ENCODE measurements at regions not wholly inside any gene's neighbourhood (a gene's known extent, or its start where the extent isn't known, plus 50 kb on each side); places are given as distances from the start of the nearest gene placed in this dataset.
A peak's percentile ranks its signal among the peaks of the same experiment; 100 is the strongest.

DNA sequence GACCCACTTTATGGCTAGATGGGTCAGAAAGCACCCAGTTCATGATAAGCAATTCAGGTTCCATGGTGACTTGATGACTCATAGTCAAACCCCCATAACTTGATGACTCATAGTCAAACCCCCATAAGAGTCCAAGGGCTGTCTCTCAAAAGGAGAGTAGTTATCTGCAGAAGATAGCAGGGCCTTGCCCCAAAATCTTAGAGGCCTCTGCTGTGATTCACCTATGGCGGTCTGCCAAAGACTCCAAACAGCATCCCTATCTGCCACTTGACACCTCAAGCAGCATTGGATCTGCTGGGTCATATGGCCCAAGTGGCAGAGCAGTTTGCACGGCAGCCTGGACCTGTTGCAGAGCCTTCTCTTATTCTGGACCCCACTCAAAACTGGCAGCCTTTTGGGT is 395.2 kb upstream of the KIF2A start:
- DNase-seq (ENCODE audit: low spot score), result no peak

DNA sequence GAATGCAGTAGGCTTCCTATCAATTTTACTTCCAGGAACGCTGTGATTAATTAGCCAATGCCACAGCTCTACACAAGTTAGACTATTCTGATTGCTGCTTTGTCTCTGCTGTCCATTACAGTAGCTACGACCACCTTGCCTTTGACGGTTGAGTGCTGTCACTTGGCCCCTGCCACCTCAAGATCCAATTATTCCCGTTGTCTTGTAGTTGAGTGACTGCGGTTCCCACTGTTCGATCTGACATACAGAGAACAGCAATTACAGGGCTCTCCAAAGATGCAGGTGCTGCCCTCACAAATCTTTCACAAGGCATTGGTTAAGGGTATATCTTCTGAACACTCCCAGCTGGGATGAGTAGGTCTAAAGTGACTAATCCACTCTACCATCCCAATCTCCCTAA is 393.4 kb upstream of the KIF2A start:
- DNase-seq (ENCODE audit: low spot score), result no peak

DNA sequence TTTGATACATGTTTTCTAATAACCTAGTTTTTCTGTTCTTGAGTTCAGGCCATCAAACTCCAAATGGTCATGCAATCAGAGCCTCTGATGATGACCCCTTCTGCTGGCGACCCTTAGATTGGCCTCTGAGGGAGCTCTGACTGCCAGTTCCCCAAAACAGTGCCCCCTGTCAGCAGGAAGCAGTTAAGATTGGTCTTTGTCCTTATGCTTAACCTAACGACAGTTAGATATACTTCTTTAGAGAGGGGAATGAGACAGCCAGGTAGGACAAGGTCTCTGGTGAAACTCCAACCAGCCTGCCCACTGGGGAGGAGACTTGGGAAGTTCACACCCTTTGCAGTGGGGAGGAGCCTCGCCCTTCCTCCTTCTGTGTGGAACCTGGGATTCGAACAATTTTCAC is 390.4 kb upstream of the KIF2A start:
- DNase-seq (ENCODE audit: low spot score), result no peak

DNA sequence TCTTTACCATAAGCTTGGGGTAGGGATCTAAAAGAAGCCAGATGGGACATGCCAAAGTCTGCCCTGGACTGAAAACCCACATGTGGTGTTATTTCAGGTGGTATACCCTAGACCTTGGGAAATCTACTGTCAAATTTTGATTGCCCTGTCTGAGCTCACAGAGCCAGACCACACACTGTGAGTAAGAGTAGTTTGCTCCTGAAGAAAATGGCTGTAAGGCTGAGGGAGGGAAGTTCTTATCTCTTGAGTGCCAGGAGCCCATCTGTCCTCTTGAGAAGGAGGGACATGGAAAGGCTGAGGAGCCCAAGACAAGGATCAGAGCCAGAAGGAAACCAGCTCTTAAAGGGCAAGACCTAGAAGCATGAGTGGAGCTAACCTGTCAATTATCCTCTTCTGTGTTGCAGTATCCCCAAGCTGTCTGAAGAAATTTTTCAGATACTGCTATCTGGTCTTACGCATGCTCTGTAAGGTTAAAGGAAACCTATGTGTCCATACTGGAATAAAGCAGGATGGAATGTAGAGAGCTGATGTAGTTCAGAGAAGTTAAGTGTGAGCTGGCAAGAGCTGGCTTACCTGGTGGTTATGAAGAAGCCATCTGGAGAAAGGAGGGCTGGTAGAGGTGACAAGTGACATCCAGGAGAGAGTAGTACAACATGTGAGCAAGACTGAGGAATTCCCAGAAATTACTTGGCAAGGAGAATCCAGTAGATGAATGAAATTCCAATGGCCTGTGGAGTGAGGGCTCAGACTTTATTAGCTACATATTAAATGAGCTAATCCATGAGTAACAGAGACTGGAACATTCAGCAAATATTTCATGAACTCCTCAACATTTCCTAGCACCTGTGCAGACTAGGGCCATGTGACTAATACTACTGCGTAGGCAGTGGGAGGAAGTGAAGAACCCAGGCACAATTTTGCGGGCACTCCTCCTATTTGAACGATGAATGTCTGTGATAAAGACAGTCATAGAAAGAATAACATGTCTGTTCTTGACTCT is 389.1 kb upstream of the KIF2A start:
- DNase-seq (ENCODE audit: low spot score), result no peak

DNA sequence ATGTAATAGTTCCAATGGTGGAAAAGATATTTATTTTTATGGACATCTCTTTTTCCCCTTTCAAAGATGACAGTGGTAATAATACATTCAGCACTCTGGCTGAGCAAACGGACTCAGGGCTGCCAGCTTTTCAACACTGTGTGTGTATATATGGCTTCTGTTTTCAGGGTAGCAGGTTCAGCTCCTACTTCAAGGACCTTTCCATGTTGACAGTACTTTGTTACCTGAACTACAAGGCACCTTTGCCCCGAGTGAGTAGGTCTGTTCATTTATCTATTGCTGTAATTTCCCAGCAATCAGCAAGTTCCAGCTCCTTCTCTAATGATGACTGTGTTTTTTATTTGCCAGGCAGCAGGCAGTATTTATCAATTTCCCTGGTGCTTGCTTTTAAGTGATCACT is 387.4 kb upstream of the KIF2A start:
- DNase-seq (ENCODE audit: low spot score), result no peak

DNA sequence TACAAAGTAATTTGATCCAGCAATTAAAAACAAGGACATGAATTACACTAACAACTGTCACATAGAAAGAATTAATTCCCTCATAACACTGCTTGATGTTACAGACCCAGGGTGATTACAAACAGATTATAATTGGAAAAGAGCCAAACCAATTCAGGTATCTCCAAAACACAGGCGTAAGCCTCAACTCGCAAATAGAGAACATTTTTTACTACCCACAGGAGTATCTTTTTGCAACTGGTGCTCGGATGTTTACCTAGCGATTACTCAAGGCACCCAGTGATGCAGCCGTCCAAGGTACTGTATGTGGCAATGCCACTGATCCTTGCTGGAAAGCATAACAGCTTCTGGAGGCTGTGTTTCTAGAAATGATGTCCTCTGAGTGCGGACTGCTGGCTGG is 386.1 kb upstream of the KIF2A start:
- no peak for DNase-seq (ENCODE audit: low spot score)

GRCh38 chr5:61924251-61924650 is 381.8 kb upstream of the KIF2A start:
- DNase-seq (ENCODE audit: low spot score), result no peak

GRCh38 chr5:61926911-61927310 is 379.1 kb upstream of the KIF2A start:
- no peak for DNase-seq (ENCODE audit: low spot score)

GRCh38 chr5:61931236-61931635 is 374.8 kb upstream of the KIF2A start:
- DNase-seq (ENCODE audit: low spot score), result no peak

DNA sequence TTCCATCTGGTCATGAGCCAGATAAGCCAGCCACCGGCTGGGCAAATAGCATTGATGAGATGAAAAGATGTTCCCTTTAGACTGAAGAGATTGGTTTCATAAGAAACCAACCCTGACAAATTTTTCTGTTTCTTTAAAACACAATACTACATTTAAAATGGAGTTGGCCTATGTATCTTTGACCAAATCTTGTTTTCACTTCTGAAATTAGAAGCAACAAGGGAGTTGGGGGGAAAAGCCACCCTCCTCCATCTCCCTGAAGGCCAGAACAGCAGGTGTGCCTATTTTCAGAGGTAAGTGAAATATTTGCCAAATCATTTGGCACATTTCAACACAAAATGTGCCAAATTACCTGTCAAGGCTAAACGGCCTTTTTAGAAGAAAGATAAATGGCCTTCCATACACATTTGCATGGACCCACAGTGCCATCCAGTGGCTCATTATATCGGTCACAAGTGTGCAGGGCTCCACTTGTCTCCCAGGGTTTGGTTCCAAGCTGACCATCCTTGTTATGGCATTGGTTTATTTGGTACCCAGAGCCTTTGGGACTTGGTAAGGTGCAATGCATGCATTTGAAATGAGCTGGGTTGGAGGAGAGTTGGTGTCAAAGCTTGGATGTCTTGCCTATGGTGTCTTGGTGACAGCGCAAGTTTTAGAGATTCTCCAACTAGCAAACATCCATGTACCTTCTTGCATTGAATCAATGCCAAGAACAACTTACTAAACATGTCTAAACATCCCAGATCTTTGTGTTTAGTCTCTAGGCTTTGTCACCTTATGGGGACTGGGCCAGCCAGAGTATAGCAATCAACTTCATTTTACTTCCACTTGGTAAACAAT is 372.0 kb upstream of the KIF2A start:
- DNase-seq (ENCODE audit: low spot score), result peak; percentile 68

- DNase-seq (ENCODE audit: low spot score), result peak; percentile 28
Measured at GRCh38 chr5:61941637-61942036, 364.4 kb upstream of the KIF2A start.

GRCh38 chr5:61942462-61943049 is 363.4 kb upstream of the KIF2A start:
- no peak for DNase-seq (ENCODE audit: low spot score)

DNA sequence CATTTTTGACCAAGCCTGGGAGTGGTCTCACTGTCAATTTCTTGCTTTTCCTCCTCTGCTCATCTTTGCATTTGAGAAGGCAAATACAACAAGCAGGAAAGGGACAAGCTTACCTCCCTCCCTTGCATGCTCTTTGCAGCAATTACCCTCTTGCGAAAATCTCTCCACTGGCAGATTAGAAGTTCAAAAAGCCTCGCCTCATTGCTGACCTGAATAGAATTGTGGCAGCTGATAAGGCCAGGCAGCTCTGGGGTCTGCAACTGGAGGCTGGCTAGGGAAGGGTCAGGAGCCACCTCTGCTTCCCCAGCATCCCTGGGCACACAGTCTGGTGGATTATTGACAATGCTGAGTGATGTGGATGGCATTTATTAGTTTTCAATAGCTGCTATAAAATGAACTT is 362.3 kb upstream of the KIF2A start:
- no peak for DNase-seq (ENCODE audit: low spot score)

- no peak for DNase-seq (ENCODE audit: low spot score)
Measured at GRCh38 chr5:61948151-61948550, 357.9 kb upstream of the KIF2A start.

- peak; percentile 75 for DNase-seq (ENCODE audit: low spot score)
Measured at GRCh38 chr5:61949054-61949678, 356.8 kb upstream of the KIF2A start.

DNA sequence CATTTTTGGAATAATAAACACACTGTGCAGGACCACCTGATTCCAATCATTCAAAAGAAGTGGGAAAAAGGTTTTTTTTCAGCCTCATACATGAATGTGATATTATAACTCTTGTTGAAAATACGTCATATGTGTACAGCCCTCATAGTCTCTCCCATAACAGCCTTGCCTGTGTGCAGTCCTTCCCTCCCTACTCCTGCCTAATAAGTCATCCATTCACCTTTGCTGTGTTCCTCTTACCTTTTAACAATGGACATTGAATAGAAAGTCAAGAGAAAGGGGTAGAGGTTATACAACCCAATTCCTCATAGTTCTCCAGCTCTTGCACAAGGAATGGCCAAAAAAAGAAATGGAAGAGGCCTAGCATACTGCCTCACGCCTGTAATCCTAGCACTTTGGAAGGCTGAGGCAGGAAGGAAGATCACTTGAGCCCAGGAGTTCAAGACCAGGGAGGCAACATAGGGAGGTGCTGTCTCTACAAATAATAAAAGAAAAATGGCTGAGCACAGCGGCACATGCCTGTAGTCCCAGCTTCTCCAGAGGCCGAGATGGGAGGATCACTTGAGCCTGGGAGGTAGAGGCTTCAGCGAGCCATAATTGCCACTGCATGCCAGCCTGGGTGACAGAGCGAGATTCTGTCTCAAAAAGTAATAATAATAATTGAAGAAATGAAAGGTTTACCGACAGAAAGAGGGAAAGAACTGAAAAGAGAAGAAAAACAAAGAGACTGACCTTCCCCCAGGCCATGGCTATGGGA is 356.1 kb upstream of the KIF2A start:
- peak; percentile 6 for DNase-seq (ENCODE audit: low spot score)

DNA sequence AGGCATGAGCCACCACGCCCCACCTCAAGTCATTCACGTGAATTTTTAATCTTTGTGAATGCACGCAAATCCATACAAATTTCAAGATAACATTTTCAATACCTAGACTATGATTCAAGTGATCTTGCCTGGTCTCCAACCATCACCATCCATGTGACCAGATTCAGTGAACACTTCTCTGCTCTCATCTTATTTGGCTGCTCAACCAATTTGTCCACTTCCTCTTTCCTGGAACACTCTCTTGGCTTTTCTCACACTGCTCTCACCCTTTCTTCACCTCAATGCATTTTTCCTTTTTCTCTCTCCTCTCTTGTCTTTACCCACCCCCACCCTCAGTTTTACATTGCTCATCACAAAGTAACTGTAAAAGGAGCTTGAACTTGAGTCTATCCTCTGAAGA is 354.7 kb upstream of the KIF2A start:
- DNase-seq (ENCODE audit: low spot score), result no peak

- DNase-seq (ENCODE audit: low spot score), result no peak
Measured at GRCh38 chr5:61953913-61954312, 352.1 kb upstream of the KIF2A start.

DNA sequence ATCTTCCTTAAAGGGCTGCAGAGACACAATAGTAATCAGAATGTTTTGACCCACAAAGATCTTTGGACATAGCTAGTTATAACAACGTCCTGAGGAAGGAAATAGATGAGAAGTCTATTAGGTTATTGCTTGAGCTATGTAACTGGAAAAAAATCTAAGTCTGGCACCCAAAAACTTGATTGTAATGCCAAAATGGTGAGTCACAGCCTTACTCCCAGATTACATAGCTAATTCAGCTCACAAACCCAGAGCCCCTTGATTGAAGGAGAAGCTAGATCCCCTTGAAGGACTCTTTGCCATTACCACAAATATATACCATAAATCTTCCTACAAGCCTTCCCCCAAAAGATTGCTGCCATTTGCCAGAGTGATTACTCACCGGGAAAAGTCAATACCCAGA is 341.8 kb upstream of the KIF2A start:
- no peak for DNase-seq (ENCODE audit: low spot score)

DNA sequence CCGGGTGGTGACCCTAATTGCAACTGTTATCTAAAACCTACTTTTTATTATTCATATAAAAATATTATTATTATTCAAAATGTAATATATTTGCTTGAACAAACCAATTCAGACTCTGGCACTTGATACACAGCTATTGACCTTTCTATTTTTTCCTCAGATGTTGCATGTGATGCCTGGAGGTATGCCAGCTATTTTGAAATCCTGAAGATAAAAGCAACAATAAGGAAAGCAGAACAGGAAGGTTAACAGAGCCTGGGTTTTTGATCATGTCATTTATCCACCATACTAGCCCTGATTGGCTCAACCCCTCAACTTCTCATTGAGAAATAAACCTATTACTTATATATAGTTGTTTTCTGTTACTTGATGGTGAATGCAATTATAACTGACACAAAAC is 340.9 kb upstream of the KIF2A start:
- DNase-seq (ENCODE audit: low spot score), result no peak

- no peak for DNase-seq (ENCODE audit: low spot score)
Measured at GRCh38 chr5:61965490-61965889, 340.5 kb upstream of the KIF2A start.
